Activated naive CD8-positive, alpha-beta T cell (primary cell): ENCODE measurements at regions not wholly inside any gene's neighbourhood (a gene's known extent, or its start where the extent isn't known, plus 50 kb on each side); places are given as distances from the start of the nearest gene placed in this dataset.

Source experiments
- H3K27ac Mint-ChIP-seq: one replicate; pipeline ENCODE4 v1.8.0; 2021; ENCODE audit warnings: mixed read lengths
- H3K27me3 Mint-ChIP-seq: one replicate; pipeline ENCODE4 v1.8.0; 2021; ENCODE audit warnings: mixed read lengths
- H3K36me3 Mint-ChIP-seq: one replicate; pipeline ENCODE4 v1.8.0; 2021; ENCODE audit warnings: mixed read lengths
- H3K4me1 Mint-ChIP-seq: one replicate; pipeline ENCODE4 v1.8.0; 2021; ENCODE audit warnings: low read depth, mixed read lengths
- H3K4me3 Mint-ChIP-seq: one replicate; pipeline ENCODE4 v1.8.0; 2021; ENCODE audit warnings: mild to moderate bottlenecking, mixed read lengths
- H3K9me3 Mint-ChIP-seq: one replicate; pipeline ENCODE4 v1.8.0; 2021; ENCODE audit warnings: low read depth, mixed read lengths

DNA sequence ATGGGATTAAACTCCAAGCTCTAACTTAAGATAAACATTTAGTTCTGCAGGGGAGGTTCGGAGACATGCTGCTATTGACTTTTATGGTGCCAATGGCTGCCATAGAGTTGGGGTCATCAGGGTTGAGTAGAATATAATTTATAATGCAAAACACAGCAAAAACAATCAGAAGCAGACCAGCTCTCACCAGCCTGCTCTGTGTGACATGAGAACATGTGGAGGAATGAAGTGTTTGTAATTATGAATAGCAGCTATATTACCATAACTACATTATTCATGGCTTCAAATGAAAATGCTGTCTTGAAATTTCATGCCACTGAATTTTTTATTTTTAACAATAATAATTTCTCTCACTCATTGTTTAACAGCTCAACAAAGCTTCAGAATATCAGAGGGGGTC is 645.6 kb upstream of the CDH8 start:
- Mint-ChIP-seq H3K9me3 (peaks cover 12% of the 10 kb centered on the region), H3K36me3 (peaks cover 2% of the 10 kb centered on the region), H3K4me3 (no peak overlapping the region)

DNA sequence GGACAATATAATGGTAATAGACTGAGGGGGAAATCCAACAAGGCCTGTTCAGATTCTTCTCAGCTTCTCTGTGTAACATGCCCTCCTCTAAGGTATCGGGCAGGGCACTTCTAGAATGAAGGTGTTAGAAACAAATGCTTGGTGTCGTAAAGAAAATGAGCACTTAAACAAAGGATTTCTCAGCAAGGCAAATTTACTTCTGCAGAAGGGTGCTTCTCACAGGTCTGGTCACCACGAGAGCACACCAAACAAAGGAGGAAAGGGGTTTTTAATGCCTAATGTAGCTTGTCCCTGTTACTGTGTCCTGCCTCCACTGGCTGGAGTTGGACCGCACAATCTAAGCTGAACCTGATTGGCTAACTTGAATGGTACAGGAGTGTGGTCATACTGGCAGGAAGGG is 642.6 kb upstream of the CDH8 start:
- Mint-ChIP-seq H3K27me3 (no peaks in the 10 kb centered on the region), H3K27ac (no peak overlapping the region), H3K4me3 (no peak overlapping the region), H3K4me1 (no peaks in the 10 kb centered on the region), H3K9me3 (peaks cover 23% of the 10 kb centered on the region), H3K36me3 (peaks cover 2% of the 10 kb centered on the region)

More for the DNA sequence above, 645.6 kb upstream of the CDH8 start:
- no peak overlapping the region for H3K27ac Mint-ChIP-seq
- no peaks in the 10 kb centered on the region for H3K27me3 Mint-ChIP-seq
- no peaks in the 10 kb centered on the region for H3K4me1 Mint-ChIP-seq

DNA sequence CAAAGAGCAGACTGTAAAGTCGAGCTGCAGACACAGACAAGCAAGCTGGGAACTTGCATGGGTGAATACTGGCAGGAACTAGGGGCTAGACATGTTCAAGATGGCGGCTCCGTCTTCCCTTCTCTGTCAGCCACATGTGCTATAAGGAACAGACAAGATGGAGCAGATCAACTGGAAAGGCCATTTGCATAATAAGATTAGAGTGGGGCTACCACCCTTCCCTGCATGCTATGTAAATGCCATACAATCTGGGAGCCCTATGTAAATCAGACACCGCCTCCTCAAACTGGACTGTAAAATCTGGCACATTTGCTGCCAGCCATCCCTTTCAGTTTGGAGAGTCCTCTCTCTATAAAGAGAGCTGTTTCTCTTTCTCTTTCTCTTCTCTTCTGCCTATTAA is 640.1 kb upstream of the CDH8 start:
- Mint-ChIP-seq H3K4me1 (no peaks in the 10 kb centered on the region), H3K27ac (no peak overlapping the region), H3K27me3 (no peaks in the 10 kb centered on the region), H3K9me3 (peaks cover 27% of the 10 kb centered on the region), H3K4me3 (no peak overlapping the region), H3K36me3 (peaks cover 2% of the 10 kb centered on the region)

DNA sequence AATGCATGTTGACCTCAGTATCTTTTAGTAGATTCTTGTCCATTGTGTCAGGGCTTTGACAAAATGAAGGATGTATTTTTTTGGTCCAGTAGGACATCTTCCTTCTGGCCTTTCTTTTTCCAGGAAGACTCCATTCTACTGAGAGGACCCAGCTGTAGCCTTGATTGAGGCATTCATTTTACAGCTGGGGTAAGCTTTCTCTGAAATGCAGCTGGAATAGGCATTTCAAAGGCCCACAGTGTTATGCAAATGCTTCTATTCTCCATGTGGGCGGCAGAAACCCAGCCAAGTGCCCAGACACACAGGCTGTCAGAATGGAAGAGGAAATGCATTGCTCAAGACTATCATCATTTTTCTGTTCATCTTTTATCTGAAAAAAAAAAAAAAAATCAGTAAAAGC is 629.0 kb upstream of the CDH8 start:
- no peak overlapping the region for H3K4me3 Mint-ChIP-seq
- peaks cover 8% of the 10 kb centered on the region for H3K9me3 Mint-ChIP-seq
- H3K4me1 Mint-ChIP-seq, result no peaks in the 10 kb centered on the region
- no peak overlapping the region for H3K27ac Mint-ChIP-seq
- no peaks in the 10 kb centered on the region for H3K36me3 Mint-ChIP-seq
- no peaks in the 10 kb centered on the region for H3K27me3 Mint-ChIP-seq

DNA sequence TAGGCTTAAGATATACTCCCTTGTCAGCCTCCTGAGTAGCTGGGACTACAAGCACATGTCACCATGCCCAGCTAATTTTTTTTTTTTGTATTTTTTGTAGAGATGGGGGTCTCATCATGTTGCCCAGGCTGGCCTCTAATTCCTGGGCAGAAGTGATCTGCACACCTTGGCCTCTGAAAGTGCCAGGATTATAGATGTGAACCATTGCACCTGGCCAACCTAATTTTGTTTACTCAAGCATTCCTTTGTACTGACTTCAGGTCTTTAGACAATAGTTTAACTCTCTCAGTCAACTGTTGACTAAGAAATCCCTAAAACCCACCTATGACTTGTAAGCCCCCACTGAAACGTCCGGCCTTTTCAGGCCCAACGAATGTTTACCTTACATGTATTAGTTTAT is 628.3 kb upstream of the CDH8 start:
- Mint-ChIP-seq H3K9me3 (peaks cover 5% of the 10 kb centered on the region), H3K27ac (no peak overlapping the region), H3K27me3 (no peaks in the 10 kb centered on the region), H3K4me1 (no peaks in the 10 kb centered on the region), H3K4me3 (no peak overlapping the region), H3K36me3 (no peaks in the 10 kb centered on the region)

DNA sequence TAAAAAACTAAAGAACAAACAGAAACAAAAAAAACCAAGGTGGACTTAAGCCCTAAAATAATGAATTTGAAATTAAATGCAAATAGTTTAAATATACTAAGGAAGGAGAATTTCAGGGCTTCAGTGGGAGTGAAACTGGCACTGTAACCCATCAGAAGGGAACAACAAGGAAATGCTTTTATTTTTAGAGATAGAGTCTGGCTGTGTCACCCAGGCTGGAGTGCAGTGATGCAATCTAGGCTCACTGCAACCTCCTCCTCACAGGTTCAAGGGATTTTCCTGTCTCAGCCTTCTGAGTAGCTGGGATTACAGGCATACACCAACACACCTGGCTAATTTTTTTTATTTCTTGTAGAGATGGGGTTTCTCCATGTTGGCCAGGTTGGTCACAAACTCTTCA is 625.2 kb upstream of the CDH8 start:
- Mint-ChIP-seq H3K4me1 (no peaks in the 10 kb centered on the region), H3K27ac (no peak overlapping the region), H3K4me3 (no peak overlapping the region), H3K9me3 (peaks cover 6% of the 10 kb centered on the region), H3K27me3 (no peaks in the 10 kb centered on the region), H3K36me3 (no peaks in the 10 kb centered on the region)

DNA sequence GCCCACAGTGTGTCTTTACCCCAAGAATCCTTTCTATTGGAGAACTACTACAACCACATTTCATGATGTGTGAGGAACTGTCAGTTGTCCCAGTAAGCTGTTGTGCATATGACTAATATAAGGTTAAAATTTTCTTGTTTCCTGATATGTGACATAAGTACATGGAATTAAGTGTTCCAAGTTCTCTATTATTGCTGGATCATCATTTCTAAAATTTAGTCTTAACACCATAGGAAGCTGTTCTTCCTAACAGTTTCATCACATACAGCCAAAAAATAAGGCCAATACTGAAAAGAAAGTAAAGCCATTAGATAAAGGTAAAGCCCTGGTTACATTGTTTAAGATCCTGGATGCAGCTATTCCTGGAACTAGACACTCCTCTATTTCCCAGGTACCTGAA is 620.9 kb upstream of the CDH8 start:
- no peaks in the 10 kb centered on the region for H3K27me3 Mint-ChIP-seq
- H3K4me3 Mint-ChIP-seq, result no peak overlapping the region
- no peaks in the 10 kb centered on the region for H3K4me1 Mint-ChIP-seq
- H3K27ac Mint-ChIP-seq, result no peak overlapping the region
- H3K36me3 Mint-ChIP-seq, result no peaks in the 10 kb centered on the region
- H3K9me3 Mint-ChIP-seq, result peaks cover 12% of the 10 kb centered on the region

DNA sequence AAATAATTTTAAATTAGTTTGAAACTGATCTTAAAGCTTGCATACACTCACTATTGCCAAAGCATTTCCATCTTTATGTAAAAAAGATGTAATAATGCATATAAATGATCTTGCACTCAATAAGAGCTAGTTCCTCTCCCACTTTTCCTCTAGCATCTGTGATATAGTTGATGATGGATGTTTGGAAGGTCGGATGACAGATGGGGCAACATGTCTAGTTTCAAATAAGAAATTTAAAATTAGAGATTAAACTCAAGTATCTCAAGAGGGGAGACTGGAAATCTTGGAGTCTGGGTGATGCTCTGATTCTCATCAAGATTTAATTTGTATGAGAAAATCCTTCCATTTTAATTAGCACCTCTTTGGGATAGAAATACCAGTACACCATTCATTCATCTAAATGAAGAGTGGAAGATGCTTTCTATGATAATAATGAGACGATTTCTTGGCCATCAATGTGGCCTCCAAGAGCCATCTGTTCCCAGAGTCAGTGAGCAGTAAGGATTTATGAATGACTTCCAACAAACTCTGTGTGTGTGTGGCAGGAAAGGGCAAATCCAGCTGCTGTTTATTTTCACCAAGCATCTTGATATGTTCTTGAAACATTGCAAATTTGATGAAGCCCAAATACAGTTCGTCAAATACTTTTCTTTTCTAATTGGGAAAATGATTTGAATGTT is 616.3 kb upstream of the CDH8 start:
- Mint-ChIP-seq H3K4me3 (no peak overlapping the region), H3K36me3 (peaks cover 2% of the 10 kb centered on the region), H3K27me3 (no peaks in the 10 kb centered on the region), H3K27ac (no peak overlapping the region), H3K4me1 (no peaks in the 10 kb centered on the region), H3K9me3 (peaks cover 20% of the 10 kb centered on the region)

DNA sequence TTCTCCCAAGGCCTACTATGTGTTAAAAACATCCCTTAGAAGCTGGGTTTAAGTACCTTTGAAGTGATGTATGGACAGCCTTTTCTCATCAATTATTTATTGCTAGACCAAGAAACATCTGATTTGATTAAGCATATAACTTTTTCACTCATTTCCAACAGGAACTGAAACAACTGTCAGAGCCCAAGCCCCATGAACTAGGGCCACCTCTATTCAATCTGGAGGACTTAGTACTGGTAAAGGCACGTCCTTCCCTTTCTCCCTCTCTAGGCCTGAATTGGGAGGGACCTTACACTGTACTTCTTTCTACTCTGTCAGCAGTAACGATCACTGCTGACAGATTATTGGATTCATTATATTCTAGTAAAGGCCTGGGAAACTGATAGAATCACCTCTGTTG is 612.0 kb upstream of the CDH8 start:
- Mint-ChIP-seq H3K4me3 (no peak overlapping the region), H3K9me3 (peaks cover 15% of the 10 kb centered on the region), H3K4me1 (no peaks in the 10 kb centered on the region), H3K36me3 (peaks cover 2% of the 10 kb centered on the region), H3K27ac (no peak overlapping the region), H3K27me3 (no peaks in the 10 kb centered on the region)

DNA sequence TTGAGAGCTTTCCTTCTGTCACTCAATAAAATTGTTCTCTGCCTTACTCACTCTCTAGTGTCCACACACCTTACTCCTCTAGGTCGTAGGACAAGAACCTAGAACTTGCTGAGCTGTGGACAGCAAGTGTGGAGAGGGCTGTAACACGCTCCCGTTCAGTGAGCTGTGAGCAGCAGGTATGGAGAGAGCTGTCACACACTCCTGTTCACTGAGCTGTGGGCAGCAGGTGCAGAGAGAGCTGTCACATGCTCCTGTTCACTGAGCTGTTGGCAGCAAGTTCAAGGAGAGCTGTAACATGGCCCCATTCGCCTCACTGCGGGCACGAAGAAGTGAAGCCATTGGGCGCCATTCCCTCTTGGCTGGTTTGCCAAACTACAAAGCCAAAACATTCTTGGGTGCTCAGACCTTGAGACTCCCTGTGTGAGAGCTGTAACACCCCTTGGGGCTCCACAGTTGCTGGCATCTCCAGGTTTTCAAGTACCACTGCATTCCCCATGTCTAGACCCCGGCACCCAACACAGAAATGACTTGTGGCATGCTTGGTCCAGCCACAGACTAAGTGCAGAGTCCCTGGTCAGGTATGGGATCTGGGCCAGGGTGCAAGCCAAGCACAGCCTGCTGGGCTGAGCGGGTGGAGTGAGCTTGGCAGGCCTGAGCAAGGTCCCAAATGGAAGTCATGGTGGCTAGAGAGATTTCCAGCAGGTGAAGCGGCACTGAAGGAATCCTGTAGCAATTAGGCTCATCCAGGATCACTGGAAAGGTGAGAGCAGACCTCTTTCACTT is 608.0 kb upstream of the CDH8 start:
- H3K4me3 Mint-ChIP-seq, result no peak overlapping the region

DNA sequence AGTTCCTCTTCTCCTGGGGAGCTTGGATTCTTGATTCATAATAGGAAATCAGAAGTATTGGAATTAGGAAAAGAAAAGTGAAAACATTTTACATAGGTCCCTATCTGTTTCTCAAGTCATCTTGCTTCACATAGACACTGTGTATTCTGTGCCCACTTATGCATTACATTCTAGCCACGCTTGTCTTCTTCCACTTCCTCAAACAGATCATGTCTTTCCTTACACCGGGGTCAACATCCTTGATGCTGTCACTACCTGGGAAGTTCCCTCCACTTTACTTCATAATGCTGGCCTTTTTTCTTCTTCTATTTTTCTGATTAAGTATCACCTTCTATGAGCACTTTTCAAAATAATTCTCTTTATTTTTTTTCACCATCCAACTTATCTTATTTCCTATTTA is 606.4 kb upstream of the CDH8 start:
- no peaks in the 10 kb centered on the region for H3K27me3 Mint-ChIP-seq
- H3K9me3 Mint-ChIP-seq, result peaks cover 21% of the 10 kb centered on the region
- H3K4me3 Mint-ChIP-seq, result no peak overlapping the region
- H3K27ac Mint-ChIP-seq, result no peak overlapping the region
- H3K36me3 Mint-ChIP-seq, result no peaks in the 10 kb centered on the region
- no peaks in the 10 kb centered on the region for H3K4me1 Mint-ChIP-seq

More for the DNA sequence above, 608.0 kb upstream of the CDH8 start:
- Mint-ChIP-seq H3K27ac (no peak overlapping the region), H3K27me3 (no peaks in the 10 kb centered on the region), H3K9me3 (peaks cover 18% of the 10 kb centered on the region), H3K4me1 (no peaks in the 10 kb centered on the region), H3K36me3 (peaks cover 2% of the 10 kb centered on the region)

DNA sequence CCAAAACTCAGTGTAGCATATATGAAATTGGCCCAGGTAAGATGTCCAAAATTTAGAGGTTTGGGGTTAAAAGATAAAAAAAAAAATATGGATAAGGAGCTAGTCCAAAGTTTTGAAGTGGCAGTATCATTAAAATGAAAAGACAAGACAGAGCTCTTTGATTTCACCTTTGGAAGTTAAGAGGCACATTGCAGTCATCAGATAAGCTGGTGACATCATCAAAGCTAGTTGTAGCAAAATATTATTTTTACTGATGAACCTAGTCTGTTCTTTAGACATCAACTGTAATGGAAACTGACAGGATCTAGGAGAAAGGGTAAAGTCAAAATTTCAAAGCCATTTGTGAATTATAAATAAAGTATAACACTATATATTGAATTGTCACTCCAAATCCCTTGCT is 603.7 kb upstream of the CDH8 start:
- H3K36me3 Mint-ChIP-seq, result no peaks in the 10 kb centered on the region
- H3K27me3 Mint-ChIP-seq, result no peaks in the 10 kb centered on the region
- no peak overlapping the region for H3K4me3 Mint-ChIP-seq
- peaks cover 24% of the 10 kb centered on the region for H3K9me3 Mint-ChIP-seq
- no peaks in the 10 kb centered on the region for H3K4me1 Mint-ChIP-seq
- H3K27ac Mint-ChIP-seq, result no peak overlapping the region

DNA sequence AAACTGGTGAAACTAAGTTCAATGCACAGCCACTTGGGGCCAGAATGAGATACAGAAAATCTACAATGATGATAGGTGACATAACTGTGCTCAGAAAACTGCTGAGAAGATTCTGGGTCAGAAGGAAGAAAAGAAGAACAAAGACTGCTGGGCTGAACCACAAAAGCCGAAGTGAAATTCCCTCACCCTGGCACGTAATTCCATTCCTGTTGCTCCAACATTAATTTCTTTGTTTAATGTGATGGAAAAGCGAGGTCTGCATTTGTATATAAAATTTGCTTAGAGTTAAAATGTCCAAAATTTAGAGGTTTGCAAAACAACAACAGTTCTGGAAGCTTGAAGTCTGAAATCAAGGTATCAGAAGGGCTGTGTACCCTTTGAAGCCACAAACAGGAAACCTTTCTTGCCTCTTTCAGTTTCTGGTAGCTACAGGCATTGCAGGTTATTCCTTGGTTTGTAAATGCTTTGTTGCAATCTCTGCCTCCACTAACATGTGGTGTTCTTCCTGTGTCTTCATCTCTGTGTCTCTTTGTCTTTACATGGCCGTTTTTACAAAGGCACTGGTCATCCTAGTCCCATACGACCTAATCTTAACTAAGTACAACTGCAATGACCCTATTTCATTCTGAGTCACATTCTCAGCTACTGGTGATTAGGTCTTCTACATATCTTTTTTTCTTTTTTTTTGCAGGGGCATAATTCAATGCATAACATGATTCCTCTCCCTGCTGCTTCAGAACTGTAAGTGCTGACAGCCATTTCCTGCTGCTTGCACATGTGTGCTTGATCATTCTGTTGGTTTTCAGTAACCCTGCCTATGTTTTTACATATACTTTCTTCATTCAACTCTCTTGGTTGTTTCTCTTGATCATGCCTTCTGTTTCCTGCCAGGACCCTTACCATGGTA is 603.0 kb upstream of the CDH8 start:
- H3K4me1 Mint-ChIP-seq, result no peaks in the 10 kb centered on the region
- peaks cover 24% of the 10 kb centered on the region for H3K9me3 Mint-ChIP-seq
- H3K36me3 Mint-ChIP-seq, result no peaks in the 10 kb centered on the region
- no peaks in the 10 kb centered on the region for H3K27me3 Mint-ChIP-seq
- H3K4me3 Mint-ChIP-seq, result no peak overlapping the region
- H3K27ac Mint-ChIP-seq, result no peak overlapping the region

DNA sequence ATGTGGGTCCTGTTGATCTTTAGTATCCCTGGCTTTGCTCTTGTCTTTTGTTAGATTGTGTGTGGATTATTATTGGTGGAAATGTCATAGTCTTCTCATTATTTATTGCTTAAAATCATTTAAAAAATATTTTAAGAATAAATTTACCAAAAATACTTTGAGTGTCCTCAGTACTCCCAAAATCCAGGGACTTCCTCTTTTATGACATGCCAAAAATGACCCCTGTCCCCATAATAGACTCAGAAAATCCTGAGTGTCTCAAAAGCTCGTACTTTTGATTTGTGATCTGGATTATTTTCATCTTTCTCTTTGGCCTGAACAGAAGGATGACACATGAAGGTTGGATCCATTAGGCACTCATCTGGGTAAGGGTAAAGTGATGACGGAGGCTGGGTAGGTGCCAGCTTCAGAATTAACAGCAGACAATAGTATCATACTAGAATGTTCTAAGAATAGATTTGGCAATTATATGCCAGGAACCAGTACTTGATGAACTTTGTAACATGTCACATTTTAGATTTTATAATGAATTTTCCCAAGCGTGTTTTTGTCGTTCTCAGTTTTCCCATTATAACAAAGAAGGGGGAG is 602.2 kb upstream of the CDH8 start:
- H3K36me3 Mint-ChIP-seq, result no peaks in the 10 kb centered on the region
- H3K27ac Mint-ChIP-seq, result no peak overlapping the region

DNA sequence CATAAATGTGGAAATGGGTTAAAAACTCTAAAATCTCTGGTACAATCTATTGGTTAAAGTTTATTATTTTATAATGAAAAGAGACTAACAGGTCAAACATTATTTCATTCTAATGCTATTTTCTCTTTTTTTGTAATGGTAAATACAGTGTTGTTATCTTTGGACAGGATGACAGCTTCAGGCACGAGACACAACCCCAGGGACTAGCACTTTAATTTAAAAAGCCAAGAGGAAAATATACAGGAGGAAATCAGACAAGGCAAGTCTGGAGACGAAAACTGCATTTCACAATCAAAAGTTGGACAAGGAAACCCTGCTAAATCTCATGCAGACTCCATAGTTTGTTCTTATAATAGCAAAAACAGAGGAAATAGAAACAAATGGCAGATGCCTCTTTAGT is 589.1 kb upstream of the CDH8 start:
- Mint-ChIP-seq H3K27ac (no peak overlapping the region), H3K4me3 (no peak overlapping the region), H3K36me3 (no peaks in the 10 kb centered on the region), H3K4me1 (no peaks in the 10 kb centered on the region), H3K27me3 (no peaks in the 10 kb centered on the region), H3K9me3 (peaks cover 36% of the 10 kb centered on the region)

More for the DNA sequence above, 602.2 kb upstream of the CDH8 start:
- Mint-ChIP-seq H3K4me1 (no peaks in the 10 kb centered on the region), H3K4me3 (no peak overlapping the region), H3K9me3 (peaks cover 24% of the 10 kb centered on the region), H3K27me3 (no peaks in the 10 kb centered on the region)
